ENCODE measurements at regions not wholly inside any gene's neighbourhood (a gene's known extent, or its start where the extent isn't known, plus 50 kb on each side); places are given as distances from the start of the nearest gene placed in this dataset.
"Not testable (repeated sequence)": the region's sequence is repeated elsewhere in the genome, so short reads cannot be mapped to it uniquely, and the experiment has no call there.

DNA sequence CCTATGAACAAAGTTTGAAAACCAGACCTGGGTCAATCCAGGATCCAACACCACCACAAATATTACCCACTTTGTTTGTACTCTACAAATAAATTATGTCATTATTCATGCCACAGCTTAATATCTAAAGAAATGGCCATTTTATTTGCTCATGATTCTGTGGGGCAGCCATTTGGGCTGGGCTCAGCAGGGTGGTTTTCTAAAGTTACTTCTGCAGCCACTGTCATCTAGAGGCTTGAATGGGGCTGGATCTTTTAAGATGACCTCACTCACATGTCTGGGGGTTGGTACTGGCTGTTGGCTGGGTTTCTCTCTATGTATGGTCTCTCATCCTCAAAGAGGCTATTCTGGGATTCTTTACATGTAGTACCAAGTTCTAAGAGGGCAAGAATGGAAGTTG, 96.2 kb downstream of the VCPKMT start:
- DNase-seq, result no peak

DNA sequence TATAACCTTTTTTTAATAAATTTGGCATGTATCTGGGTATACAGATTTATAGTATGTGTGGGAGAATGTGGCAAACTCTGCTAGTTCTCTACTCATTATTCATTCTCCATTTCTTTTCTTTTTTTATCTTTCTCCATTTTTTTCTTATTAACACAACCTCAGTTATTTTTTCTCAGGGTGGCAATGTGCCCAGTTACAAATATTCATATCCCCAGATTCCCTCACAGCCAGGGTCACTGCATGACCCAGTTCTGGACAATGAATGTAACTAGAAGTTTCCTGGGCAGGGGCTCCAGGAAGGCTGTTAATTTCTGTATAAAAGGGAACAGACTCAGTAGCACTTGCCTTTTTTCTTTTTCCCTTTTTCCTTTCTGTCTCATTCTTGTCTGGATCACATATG, 95.6 kb downstream of the VCPKMT start:
- no peak for DNase-seq

GRCh38 chr14:50021261-50022031, 94.9 kb downstream of the VCPKMT start:
- no peak for DNase-seq

DNA sequence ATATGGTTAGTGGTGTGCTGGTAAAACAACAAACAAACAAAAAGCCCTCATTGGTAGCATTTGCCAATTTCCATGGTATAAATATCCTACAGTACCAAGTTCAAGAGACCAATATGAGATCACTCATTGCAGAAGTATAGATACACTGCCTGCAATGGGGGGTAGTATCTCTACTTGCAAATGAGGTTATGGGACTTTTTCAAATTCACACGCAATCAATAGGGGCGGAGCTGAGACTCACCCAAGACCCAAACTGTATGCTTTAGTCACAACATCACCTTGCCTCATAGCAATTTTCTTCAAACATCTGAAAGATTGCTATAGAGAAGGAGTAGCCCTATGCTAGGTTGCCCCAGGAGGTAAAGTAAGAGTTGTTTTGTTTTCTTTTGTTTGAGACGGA, 93.7 kb downstream of the VCPKMT start:
- no peak for DNase-seq

- peak; percentile 83 for DNase-seq
Observed at GRCh38 chr14:50023671-50024490, 92.5 kb downstream of the VCPKMT start.

GRCh38 chr14:50025073-50025472, 91.3 kb downstream of the VCPKMT start:
- DNase-seq, result no peak

DNA sequence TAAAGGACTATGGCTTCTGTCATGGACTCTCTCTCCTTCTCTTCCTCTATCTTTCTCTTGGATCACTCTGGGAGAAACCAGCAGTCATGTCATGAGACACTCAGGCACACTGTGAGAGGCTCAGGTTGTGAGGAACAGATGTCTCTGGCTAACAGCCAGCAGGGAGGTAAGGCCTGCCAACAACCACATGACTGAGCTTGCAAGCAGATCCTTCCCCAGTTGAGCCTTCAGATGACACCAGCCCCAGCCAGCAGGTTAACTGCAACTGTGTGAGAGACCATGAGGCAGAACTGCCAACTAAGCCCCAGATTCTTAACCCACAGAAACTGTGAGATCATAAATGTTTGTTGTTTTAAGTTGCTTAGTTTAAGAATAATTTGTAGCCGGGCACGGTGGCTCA, 90.6 kb downstream of the VCPKMT start:
- no peak for DNase-seq

DNA sequence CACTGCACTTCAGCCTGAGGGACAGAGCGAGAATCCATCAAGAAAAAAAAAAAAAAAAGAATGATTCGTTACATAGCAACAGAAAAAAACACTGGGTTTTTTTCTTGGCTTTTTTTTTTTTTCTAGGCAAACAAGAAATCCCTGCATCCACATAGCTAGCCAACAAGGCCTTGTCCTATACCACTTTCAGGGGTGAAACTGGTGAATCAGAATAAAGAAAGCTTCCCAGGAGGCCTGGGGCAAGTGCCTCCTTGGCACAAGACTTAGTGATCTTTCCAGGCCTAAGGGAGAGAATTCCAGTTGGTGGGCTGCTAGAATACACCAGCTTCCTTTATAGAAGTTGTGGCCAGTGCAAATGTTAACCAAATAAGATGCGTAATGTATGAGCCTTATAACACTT, 90.0 kb downstream of the VCPKMT start:
- no peak for DNase-seq

DNA sequence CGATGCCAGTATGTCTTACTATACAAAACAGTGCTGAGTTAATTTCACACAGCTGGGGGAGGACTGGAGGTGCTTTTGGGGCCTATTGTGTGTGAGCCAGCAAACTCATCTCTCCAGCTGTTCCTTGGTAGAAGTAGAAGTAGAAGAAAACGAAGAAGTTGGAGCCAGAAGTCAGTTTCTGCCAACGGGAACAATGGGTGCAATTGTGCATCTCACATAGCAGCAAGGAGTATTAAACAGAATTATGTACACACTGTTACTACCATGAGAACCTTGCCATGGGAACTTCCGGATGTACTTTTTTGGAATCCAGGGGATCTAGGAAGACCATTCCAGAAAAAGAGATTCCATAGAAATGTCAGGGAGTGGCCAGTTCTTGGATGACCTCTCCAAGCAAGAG, 88.6 kb downstream of the VCPKMT start:
- DNase-seq, result no peak

- no peak for DNase-seq
Observed at GRCh38 chr14:50028458-50028857, 87.9 kb downstream of the VCPKMT start.

GRCh38 chr14:50030036-50030435, 86.3 kb downstream of the VCPKMT start:
- no peak for DNase-seq

DNA sequence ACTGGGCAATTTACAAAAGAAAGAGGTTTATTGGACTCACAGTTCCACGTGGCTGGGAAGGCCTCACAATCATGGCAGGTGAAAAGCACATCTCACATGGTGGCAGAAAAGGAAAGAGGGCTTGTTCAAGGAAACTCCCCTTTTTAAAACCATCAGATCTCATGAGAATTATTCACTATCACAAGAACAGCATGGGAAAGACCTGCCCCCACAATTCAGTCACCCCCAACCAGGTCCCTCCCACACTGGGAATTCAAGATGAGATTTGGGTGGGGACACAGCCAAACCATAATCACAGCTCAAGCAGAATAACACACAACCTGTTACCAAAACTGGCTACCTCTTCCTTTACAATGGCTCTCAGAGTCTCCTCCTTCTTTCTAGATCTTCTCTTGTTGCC, 85.5 kb downstream of the VCPKMT start:
- DNase-seq, result not testable (repeated sequence)

DNA sequence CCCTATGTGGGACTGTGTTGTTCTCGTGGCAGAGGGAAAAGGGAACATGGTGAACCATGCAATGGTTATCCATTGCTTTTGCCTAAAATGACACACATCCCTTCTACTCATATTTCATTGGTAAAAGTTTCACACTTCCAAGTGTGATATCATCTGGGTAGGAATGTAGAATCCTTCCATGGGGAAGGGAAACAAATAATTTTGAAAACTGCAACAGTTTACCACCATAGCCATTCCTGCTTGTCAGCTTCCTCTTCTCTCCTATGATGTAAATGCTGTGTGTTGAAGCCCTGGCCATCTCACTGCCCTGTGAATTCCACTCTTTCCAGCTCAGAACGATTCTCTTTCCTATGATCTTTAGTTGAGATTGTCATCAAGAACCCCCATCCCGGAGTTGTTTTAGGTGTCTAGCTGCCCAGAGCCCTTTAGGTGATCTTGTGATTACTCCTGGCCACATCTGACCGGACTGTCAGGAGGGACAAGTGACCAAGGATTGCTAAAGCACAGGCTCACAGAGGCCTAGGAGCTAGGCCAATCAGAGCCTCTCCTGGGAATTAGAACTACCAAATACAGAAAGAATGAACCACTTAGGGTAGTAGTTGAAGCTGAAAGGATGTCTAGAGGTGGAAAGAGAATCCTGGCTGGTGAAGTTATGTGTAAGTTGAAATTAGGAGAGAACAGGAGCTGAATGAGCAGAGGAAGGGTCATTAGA, 84.6 kb downstream of the VCPKMT start:
- peak; percentile 70 for DNase-seq

DNA sequence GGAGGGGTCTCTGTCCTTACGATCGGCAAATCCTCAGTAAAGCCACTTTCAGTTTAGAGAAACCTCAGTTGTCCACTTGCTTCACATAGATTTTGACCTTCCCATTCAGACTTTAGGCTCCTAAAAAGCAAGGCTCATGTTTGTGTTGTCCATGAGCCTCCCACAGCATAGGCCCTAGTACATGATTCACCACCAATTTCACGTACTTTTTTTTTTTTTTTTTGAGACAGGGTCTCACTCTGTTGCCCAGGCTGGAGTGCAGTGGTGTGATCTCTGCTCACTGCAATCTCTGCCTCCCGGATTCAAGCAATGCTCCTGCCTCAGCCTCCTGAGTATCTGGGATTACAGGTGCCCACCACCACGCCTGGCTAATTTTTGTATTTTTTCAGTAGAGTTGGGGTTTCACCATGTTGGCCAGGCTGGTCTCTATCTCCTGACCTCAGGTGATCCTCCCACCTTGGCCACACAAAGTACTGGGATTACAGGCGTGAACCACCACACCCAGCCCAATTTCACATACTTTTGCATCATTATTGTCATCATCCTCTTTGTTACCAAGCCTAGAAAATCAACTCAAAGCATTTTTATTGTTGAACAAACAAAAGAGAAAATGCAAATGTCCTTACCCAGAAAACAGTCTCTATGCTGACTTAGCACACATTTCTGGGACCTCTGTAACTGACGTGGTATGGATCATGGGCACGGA, 83.8 kb downstream of the VCPKMT start:
- DNase-seq, result not testable (repeated sequence)

DNA sequence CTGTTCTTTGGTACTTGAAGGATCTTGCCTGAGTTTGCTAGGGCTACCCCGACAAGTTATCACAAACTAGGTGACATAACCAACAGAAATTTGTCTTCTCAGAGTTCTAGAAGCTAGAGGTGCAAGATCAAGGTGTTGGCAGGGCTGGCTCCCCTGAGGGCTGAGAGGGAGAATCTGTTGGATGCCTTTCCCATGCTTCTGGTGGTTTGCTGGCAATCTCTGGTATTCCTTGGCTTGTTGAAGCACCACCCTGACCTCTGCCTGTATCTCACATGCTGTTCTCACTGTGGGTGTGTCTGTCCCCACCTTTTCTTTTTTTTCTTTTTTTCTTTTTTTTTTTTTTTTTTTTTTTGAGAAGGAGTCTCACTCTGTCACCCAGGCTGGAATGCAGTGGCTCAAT, 81.2 kb downstream of the VCPKMT start:
- no peak for DNase-seq

GRCh38 chr14:50036211-50036610, 80.2 kb downstream of the VCPKMT start:
- no peak for DNase-seq

- DNase-seq, result no peak
Observed at GRCh38 chr14:50036637-50037036, 79.7 kb downstream of the VCPKMT start.

GRCh38 chr14:50037240-50037639, 79.1 kb downstream of the VCPKMT start:
- DNase-seq, result no peak

DNA sequence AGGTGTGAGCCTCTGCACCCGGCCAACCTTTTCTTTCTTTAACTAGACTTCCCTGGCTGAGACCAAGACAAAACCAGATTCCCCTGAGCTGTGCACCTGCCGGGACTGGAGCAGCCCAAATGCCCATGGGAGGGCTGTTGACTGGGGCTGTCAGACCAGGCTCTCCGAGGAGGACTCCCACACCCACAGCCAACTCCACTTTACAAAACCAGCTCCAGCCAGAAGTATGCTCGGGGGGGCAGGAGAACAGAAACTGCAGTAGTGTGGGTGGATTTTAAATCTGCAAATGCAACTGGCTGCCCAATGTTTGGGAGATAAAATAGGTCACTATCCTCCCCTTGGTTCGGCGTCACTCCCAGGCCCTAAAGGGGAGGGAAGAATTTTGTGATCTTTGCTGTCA, 78.5 kb downstream of the VCPKMT start:
- DNase-seq, result no peak

GRCh38 chr14:50038398-50039119, 77.8 kb downstream of the VCPKMT start:
- peak; percentile 98 for DNase-seq

DNA sequence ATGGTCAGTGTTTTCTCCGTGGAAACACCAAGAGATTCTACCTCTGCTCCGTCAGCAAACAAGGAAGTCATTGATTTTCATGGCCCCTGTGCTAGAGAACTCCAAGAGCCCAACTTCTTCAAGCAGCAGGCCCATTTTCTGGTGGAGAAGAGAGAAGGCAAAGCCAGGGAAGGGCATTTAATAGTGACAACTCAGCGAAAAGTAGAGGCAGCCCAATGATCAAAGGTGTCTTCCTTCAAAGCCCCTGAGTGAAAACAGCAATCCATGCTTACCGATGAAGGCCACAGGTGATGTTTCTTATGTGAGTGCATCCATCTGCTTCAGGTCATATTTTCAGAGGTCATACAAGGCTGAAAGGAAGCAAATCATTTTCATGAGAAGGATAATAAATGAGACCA, 77.3 kb downstream of the VCPKMT start:
- no peak for DNase-seq

All from fibroblast of skin of abdomen (primary cell).